ENCODE measurements at regions not wholly inside any gene's neighbourhood (a gene's known extent, or its start where the extent isn't known, plus 50 kb on each side); places are given as distances from the start of the nearest gene placed in this dataset.

- TF ChIP-seq CTCF (IDR thresholded peaks at IDR 0.05) (no peak), POLR2A (IDR thresholded peaks at IDR 0.05) (no peak)
Observed at GRCh38 chr20:10857352-10858070, 183.7 kb upstream of the JAG1 start.

All from lower leg skin (tissue), 3 donors.